GM19395 (cell line): ENCODE measurements at regions not wholly inside any gene's neighbourhood (a gene's known extent, or its start where the extent isn't known, plus 50 kb on each side); places are given as distances from the start of the nearest gene placed in this dataset.

Experiments
- ATAC-seq: cut with Tn5 transposase; IDR thresholded peaks from one replicate; pipeline ENCODE4 v1.9.1; 2021; ENCODE audit warnings: mild to moderate bottlenecking, moderate library complexity; ENCODE audit not compliant: unreplicated experiment

DNA sequence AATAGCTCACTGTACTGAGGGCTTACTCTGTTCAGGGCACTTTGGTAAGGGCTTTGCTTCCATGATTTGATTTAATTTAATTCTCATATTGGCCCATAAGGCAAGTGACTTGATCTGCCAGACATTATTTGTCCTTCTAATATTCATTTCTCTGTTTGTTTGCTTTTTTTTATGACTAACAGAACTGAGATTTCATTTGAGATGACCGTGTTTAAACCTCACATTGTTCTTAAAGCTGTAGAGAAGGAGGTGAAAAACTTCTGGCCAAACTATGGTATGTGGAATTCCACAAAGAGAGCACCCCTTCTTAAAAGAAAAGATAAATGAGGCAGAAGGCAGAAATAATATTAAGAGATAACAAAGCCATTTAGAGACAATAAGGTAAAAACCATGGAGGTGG is 775.6 kb upstream of the ACO1 start:
- ATAC-seq: no peak

DNA sequence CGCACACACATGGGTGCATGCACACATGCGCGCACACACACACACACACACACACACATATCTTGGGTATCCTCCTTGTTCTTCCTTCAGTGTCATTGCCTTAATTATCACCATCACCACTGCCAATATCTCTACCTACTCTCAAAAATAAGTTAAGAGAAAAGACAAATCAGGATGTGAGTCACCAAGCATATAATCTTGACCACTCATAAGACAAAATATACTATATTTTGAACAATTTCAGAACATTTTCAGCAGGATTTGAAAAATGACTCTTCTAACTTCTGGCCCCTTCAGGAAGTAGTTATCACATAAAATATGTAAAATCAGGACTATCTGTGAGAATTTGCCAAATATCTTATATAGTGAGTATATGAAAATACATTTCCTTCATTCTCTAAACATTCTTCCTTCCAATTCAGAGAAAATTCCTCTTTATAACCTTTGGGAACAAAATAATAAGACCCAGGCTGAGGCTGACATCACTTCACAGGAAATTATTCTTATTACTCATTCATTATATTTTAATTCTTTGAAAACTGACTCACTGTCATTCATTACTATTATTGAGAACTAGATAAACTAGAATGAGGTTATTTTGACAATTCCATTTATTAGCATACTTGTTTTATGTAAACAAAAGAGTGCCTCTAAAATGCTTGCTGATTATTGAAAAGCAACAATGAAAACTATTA is 772.0 kb upstream of the ACO1 start:
- no peak for ATAC-seq

DNA sequence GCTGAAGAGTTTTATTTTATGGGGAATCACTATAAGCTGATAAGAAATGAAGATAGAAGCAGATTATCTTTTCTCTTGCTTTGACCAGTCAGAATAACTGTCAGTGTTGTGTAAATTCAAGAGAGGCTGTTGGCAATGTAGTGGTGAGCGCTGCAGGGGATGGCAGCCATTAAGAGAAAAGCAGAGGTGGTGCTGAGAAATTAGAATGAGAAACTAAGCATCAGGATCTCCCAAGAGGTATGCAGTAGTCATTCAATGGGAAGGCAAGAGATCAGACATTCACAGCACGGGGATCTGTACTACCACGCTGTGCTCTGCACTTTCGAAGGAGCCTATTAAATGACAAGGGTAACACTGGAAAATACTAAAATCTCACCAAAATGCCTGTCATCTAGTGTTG is 768.5 kb upstream of the ACO1 start:
- ATAC-seq: no peak

DNA sequence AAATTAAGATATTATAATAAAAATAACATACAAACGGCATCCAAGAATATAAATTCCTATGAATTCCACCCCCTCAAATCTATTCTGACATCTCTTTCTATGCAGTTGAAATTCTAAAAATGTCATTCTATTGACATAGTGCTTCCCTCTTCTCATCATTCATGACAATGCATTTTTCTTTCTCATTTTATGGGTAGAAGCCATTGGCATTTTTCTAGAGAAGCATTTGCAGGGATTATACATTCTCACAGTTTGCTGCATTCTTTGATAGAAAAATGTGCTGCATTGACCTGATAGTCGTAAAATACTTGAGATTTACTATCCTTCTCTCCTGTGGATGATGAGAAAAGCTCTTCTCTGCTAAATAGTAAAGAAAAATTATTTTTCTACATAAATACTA is 760.9 kb upstream of the ACO1 start:
- ATAC-seq: no peak

DNA sequence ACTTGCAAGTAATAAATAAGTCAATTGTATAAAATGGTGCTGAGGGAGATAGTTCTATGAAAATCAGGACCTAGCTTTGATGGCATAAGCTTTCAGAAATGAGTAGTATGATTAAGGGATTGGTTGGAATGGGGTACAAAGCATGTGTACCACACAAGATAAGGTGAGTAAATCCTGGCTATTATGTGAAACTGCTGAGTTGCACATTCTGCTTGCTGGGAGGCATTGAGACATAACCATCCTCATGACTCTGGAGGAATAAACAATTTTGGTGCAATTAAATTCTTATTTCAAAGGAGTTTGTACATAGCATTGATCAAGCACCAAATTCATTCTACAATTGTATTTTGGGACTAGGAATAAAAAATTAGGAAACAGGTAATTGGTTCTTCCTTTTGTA is 755.2 kb upstream of the ACO1 start:
- ATAC-seq: no peak

DNA sequence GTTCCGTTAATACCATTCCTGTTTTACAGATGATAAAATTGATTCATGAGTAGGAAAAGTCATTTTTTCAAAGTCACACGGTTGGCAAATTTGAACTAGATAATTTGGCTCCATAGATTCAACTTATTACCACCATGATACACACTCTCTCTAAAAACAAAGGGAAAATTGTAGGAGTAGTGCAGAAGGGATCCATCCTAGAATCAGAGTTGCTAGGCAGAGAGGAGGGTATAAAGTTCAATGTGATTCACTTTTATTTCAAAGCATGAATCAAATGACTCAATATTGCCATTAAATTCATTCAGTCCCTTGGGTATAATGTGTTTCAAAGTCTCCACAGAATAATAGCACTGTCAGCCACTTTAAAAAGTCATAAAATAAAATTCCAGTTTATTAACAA is 747.2 kb upstream of the ACO1 start:
- ATAC-seq: no peak

DNA sequence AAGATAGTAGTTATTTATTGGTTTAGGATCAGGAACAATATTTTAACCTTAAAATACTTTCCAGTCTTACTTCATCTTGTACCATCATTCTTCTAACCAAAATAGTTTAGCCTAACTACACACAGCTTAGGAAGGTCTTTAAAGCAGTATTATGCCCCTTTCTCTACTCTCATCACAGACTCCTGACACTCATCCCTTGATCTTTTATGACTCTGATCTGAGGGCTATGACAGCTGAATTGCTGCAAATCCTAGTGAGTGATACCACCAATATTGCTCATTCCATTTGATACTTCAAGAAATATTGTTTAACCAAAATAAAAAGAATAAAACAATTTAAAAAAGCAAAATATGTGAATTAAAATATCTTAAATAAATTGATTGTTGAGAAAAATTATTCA is 746.6 kb upstream of the ACO1 start:
- no peak for ATAC-seq

DNA sequence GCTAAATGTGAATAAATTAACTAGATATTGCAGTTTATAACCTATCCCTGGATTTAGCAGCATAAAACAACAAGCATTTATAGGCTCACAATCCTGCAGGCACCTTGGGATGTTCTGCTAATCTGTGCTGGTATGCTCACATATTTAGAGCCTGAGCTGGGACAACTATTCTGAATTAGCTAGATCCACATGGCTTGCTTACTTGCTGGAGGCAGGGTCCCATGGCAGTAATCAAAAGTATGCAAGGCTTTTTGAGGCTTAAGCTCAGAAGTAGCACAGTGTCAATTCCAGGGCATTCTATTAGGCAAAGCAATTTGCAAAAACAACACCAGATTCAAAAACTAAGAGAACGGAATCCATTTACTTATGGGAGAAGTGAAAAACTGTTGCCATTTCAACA is 745.0 kb upstream of the ACO1 start:
- no peak for ATAC-seq

DNA sequence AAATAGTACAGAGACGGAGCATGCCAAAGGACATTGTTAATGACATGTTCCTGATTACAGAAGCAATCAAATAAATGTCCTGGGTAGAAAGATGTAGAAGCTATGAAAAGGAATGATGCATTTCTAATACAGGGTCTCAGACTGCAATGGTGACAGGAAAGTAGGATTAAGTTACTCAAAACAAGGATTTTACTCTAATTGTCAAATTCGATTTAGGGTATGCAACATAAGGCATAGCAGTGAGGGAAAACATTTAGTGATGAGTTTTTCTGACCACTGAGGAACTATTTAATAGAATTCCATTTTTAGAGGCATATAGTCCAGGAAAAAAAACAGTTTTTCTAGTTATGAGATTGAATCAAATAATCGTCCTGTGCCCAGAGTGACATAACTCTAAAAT is 715.1 kb upstream of the ACO1 start:
- ATAC-seq: no peak

DNA sequence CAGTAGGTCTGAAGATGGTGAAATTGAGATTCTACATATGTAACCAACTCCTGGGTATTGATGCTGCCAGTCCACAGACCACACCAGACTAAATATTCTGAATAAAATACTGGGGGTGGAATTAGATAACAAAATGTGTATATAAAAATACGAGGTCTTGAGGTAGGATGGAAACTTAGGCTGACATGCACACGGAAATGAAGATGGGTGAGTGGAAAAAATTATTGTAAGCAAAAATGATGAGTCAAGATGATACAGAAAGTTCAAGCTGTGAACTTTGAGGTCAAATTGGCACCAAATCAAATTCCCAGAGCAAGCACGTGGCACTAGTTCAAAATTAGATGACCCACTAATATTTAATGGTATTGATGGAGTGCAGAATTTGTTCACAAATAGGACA is 713.4 kb upstream of the ACO1 start:
- no peak for ATAC-seq

DNA sequence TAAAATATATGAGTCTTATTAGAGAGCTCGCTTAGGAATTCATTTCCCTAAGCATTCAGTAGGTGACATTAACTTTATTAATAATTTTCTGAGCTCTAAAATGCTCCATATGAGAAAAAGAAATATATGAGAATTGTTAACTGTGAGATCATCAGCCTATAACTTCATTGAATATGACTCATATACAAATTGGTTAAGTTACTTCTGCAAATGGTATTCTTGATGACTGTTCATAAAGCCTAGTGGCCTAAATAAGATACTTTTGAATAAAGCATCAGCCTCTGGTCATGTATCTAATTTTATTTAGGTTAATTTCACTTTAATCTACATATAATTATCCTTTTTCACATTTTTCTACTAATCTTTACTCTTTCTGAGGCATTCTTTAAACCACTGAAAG is 710.2 kb upstream of the ACO1 start:
- ATAC-seq: no peak

DNA sequence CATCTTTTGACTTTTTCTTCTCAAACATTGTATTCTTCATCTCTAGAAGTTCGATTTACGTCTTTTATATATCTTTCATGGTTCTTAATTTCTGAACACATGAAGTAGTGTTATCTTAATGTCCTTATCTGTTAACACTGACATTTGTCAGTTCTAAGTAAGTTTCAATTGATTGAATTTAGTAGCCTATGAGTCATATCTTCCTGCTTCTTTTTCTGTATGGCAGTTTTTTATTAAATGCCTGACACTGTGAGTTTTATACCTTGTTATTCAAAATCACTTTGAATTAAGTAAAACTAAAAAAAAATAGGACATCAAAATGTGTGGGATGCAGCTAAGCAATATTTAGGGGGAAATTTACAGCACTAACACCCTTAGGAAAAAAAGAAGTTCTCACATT is 707.0 kb upstream of the ACO1 start:
- ATAC-seq: no peak

DNA sequence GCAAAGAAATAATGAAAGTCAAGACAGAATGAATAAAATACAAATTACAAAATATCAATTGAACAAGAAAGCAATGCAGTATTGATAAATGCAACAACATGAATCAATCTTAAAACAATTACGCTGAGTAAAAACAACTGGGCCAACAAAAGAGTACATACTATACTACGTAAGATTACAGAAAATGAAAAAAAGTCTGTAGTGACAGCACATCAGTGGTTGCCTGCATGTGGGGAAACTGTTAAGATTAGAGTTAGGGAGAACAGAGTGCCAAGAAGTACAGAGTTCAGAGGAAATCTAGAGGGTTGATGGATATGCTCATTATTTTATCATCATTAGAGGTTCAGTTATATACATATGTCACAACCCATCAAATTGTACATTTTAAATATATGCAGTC is 706.6 kb upstream of the ACO1 start:
- no peak for ATAC-seq

DNA sequence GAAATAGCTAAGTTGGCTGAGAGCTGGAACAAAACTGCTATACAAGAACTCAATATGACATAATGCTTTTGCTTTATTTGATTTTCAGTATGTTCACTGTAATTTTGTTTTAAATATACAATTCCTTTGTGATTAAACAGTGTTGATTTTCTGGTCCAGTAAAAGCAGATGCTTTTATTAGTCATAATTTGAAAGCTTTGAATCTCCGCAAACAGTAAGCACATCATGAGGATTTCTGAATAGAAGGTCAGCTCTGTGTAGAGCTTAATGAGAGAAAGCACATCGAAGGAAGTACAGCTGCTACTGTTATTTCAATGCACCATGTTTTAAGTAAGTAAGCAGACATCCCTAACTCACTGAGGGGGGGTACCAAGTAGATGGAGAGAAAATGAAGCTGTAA is 701.3 kb upstream of the ACO1 start:
- ATAC-seq: no peak

DNA sequence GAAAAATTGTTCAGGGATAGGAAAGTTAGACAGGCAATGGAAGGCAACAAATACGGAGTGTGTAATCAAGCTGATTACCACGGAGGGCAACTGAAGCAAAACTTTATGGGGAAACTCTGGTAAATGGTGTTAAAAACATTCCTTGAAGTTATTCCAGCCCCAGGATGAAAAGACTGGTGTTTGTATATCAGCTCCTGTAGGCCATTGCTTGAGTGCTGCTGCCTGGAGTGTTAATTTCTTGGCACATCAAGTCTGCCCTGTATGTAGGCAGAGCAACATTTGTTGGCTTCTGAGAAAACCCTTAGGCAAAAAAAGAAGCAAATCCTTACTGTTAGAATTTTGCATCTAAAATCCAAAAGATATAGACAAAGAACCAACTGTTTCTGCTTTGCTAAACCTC is 686.5 kb upstream of the ACO1 start:
- ATAC-seq: no peak

DNA sequence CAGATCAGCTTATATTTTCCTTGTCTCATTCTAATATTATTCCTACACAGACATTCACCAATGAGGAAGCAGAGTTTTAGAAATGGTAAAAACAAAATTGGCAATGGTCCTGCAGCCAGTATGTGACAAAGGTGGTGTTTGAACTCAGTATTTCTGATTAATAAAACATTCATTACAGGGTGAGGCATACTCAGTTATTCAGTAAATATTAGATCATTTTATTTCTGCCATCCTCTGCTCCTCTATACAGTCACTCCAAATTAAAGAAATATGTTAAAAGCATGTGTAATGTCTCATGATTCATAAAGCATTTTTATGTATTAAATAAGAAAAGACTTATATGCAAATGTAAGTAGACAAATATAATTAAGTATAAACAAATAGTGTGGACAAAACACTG is 684.6 kb upstream of the ACO1 start:
- ATAC-seq: no peak

DNA sequence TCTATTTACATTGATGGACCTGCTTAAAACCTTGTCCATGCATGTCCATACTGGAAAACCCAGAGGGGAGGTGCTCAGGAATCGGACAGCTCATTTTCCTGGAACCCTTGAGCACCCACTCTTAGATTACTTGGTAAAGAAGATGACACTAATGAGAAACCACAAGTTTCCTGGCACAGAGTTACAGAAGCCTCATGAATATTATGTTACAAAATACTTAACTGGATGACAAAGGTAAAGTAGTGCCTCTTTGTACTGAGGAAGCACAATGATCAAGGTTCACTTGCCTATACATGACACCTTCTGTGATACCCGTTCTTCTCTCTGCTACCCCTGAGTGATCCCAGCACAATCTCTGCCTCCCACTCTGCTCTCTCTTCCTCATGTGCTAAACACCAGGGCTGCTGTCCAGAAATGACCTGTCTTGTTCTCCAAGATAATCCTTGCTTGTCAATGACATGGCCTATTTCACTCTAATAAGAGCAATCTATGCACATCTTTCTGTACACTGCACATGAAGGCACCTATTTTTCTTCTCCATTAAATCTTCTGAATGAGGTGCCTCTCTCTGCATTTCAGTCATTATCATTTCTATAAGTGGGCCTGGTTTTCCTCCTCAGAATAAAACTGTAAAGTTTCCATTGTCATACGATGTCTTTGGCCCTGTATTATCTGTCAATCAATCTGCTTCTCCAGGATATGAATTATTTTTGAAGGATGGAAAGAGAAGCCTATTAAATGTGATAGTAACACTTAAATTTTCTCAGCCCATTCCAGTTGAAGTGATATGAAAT is 684.0 kb upstream of the ACO1 start:
- no peak for ATAC-seq

DNA sequence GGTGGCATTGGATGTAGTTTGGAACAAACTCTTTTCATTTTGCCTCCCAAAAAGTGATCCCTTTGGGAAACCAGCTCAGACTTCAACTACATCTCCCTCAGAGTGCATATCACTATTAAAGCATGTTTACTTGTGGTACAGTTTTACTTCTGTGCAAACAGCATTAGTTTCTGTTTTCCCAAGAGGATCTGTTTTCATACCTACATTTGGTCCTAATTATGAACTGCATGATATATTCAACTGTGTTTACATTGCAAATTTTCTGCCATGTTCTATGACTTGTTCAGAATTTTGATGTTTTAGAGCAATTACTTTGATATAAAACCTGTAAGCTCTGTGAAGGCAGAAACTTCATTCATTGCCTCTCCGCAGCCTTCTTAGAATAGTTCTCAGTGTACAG is 681.5 kb upstream of the ACO1 start:
- ATAC-seq: no peak

DNA sequence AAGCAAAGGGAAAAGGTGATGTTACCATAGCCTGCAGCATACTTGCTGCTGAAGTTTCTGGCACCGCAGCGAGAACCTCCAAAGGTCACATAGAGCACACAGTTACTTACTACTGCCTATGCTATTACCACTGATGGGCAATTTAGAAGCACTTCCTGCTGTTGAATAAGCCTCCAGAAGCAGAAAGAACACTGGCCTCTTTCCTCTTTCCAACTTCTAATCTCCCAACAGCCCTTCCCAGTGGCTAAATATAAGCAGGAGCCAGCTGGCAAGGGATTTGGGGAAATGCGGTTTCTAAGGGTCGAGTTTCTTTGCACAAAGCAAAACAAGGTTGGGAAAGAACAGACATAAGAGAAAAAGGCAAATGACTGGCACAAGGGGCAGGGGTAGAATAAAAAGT is 669.2 kb upstream of the ACO1 start:
- no peak for ATAC-seq

DNA sequence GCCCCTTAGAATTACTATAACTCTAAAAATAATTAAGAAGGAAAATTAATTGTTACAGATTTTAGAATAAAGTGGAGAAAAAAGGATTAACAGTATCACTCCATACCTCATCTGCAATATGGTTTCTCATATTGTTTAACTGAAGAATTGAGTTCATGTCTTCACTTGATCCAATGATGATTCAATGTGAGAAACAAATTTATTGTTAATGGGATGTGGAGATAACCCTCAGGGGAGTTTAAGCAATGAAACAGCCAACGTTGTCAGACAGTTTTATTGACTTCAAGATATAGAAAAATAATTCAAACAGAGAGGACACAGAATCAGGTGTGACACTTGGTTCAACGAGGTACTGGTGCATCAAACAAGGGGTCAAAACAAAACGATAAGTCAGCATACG is 665.2 kb upstream of the ACO1 start:
- no peak for ATAC-seq

DNA sequence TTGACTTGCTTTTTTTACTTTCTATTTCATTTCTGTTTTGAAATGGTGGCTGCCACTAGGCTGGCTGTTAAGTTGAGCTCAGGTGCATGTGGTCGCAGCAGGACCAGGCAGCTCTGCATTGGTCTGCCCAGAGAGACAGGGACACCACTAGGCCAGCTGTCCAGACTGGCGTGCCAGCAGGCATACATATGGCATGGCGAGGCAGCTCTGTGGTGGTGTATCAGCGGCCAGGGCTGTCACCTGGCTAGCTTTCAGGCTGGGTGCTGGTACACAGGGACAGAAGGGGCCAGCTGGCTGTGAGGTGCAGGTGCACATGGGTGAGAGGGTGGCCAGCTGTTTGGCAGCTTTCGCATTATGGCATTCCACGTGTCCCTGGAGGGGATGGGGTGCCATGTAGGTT is 654.0 kb upstream of the ACO1 start:
- no peak for ATAC-seq

DNA sequence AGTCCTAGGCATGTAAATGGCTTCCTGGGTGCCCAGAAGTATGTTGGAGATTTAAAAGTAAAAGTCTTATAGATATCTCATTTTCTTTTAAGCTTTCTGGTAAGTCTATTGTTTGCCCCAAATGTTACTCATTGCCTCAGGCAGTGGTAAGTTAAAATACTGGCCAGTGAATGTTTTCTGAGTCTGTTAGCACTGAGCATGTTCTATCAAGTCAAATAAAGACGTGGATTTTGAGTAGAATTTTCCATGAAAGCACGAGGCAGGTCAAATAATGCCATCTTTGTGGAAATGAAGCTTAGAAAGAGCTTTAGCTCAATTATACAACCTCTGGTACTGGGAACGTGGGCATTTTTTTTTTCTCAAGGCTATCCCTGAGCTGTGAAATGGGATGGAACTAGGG is 651.3 kb upstream of the ACO1 start:
- no peak for ATAC-seq
